Keratinocyte (primary cell): ENCODE measurements at regions not wholly inside any gene's neighbourhood (a gene's known extent, or its start where the extent isn't known, plus 50 kb on each side); places are given as distances from the start of the nearest gene placed in this dataset.

Experiments
- DNase-seq: peaks from one replicate; pipeline ENCODE4 v3.0.0-alpha.2; 2011; ENCODE audit warnings: low read depth, missing footprints, low spot score
- FAIRE-seq: peaks from 2 replicates; lab custom pipeline; 2011; peaks lifted over from hg19 to GRCh38; lab: Jason Lieb, UNC
- H2AFZ ChIP-seq: 2 replicates; pipeline ENCODE4 v1.6.0; 2012; ENCODE audit warnings: low read length, control low read depth, inconsistent platforms; ENCODE audit not compliant: control insufficient read depth
- H3K27ac ChIP-seq: 2 replicates; pipeline ENCODE4 v1.5.1; 2011; ENCODE audit warnings: low read length; ENCODE audit not compliant: control insufficient read depth, insufficient read depth
- H3K27me3 ChIP-seq: 3 replicates; pipeline ENCODE4 v1.6.0; 2011; ENCODE audit warnings: low read length; ENCODE audit not compliant: control insufficient read depth, insufficient read depth; ENCODE audit errors: extremely low read depth
- H3K36me3 ChIP-seq, 2 experiments: 2 replicates in 1 of 2; 3 replicates in 1 of 2; pipeline ENCODE4 v1.5.1; 2011; ENCODE audit warnings: low read length in 2 of 2, mild to moderate bottlenecking in 1 of 2; ENCODE audit not compliant: control insufficient read depth in 2 of 2, insufficient read depth in 2 of 2; ENCODE audit errors: extremely low read depth in 1 of 2
- H3K4me1 ChIP-seq: 3 replicates; pipeline ENCODE4 v1.5.1; 2011; ENCODE audit warnings: low read length; ENCODE audit not compliant: control insufficient read depth, insufficient read depth; ENCODE audit errors: extremely low read depth
- H3K4me2 ChIP-seq: 3 replicates; pipeline ENCODE4 v1.6.0; 2011; ENCODE audit warnings: low read depth, low read length; ENCODE audit not compliant: control insufficient read depth, insufficient read depth; ENCODE audit errors: extremely low read depth
- H3K4me3 ChIP-seq, 3 experiments: fragments of 200-600 bp in 1 of 3; sonication (generic) in 1 of 3; 2 replicates in 2 of 3; 3 replicates in 1 of 3; pipeline ENCODE4 v1.5.1; 2011 to 2016; ENCODE audit warnings: low read length in 3 of 3, mild to moderate bottlenecking in 3 of 3, control low read depth in 2 of 3, inconsistent platforms in 1 of 3, low read depth in 1 of 3, mixed read lengths in 1 of 3, mixed run types in 1 of 3, moderate library complexity in 1 of 3; ENCODE audit not compliant: control insufficient read depth in 2 of 3, insufficient read depth in 2 of 3; ENCODE audit errors: extremely low read depth in 1 of 3
- H3K79me2 ChIP-seq: 2 replicates; pipeline ENCODE4 v1.6.0; 2012; ENCODE audit warnings: low read length; ENCODE audit not compliant: control insufficient read depth, insufficient read depth
- H3K9ac ChIP-seq: 3 replicates; pipeline ENCODE4 v1.6.0; 2011; ENCODE audit warnings: low read length; ENCODE audit not compliant: control insufficient read depth, insufficient read depth; ENCODE audit errors: extremely low read depth
- H3K9me1 ChIP-seq: 3 replicates; pipeline ENCODE4 v1.6.0; 2011; ENCODE audit warnings: low read length; ENCODE audit not compliant: control insufficient read depth, insufficient read depth; ENCODE audit errors: extremely low read depth
- H3K9me3 ChIP-seq: 2 replicates; pipeline ENCODE4 v1.5.1; 2012; ENCODE audit warnings: low read depth, low read length; ENCODE audit not compliant: control insufficient read depth
- H4K20me1 ChIP-seq: 3 replicates; pipeline ENCODE4 v1.6.0; 2011; ENCODE audit warnings: low read length; ENCODE audit not compliant: control insufficient read depth, insufficient read depth; ENCODE audit errors: extremely low read depth
- EZH2 ChIP-seq: IDR thresholded peaks from one replicate; pipeline ENCODE4 v1.6.1; 2012; ENCODE audit warnings: inconsistent platforms, mild to moderate bottlenecking, low read length, moderate library complexity
- dilution Hi-C: fragments of 300-500 bp; cut with MboI; formaldehyde crosslinking; loops from one replicate; pipeline ENCODE4 v1.7.0; 2020; ENCODE audit warnings: low sequenced_read_pairs; ENCODE audit not compliant: extremely low pct_ligation_motif_present
- TF ChIP-seq, protein P1 (sequence below), 3 experiments: IDR thresholded peaks in 1 of 3; conservative IDR thresholded peaks in 1 of 3; optimal IDR thresholded peaks in 1 of 3; 2 replicates in 2 of 3; 3 replicates in 1 of 3; pipeline versions ENCODE3 to v1.5.1; 2011; ENCODE audit warnings: low read length in 3 of 3, mild to moderate bottlenecking in 3 of 3, moderate library complexity in 2 of 3, control low read depth in 1 of 3, inconsistent platforms in 1 of 3; ENCODE audit not compliant: insufficient read depth in 2 of 3; ENCODE audit errors: extremely low read depth in 1 of 3

DNA sequence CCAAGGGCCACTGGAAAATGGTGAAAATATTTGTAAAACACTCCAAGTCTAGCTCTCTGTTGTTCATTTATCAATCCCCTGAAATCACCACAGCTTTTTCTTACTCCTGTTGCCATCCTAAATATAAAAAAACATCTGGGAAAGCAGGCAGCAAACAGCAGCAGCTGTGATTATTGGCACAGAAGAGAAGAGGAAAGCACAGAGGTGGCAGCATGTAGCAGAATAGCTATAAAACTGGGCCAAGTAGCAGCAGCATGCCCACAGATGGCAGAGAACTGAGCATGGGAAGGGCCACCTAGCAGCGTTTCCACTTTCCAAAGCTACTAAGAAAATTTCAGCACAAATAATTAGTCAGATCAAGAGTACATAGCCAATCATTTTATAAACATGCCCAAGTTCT is 307.2 kb downstream of the SLC7A11 start:
- TF ChIP-seq, protein P1, sequence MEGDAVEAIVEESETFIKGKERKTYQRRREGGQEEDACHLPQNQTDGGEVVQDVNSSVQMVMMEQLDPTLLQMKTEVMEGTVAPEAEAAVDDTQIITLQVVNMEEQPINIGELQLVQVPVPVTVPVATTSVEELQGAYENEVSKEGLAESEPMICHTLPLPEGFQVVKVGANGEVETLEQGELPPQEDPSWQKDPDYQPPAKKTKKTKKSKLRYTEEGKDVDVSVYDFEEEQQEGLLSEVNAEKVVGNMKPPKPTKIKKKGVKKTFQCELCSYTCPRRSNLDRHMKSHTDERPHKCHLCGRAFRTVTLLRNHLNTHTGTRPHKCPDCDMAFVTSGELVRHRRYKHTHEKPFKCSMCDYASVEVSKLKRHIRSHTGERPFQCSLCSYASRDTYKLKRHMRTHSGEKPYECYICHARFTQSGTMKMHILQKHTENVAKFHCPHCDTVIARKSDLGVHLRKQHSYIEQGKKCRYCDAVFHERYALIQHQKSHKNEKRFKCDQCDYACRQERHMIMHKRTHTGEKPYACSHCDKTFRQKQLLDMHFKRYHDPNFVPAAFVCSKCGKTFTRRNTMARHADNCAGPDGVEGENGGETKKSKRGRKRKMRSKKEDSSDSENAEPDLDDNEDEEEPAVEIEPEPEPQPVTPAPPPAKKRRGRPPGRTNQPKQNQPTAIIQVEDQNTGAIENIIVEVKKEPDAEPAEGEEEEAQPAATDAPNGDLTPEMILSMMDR (optimal IDR thresholded peaks at IDR 0.05 in 1 of 3, IDR thresholded peaks at IDR 0.05 in 1 of 3, conservative IDR thresholded peaks at IDR 0.05 in 1 of 3; ENCODE audit: extremely low read depth in 1 of 3, insufficient read depth in 2 of 3, low read length in 3 of 3) = no peak
- TF ChIP-seq EZH2 = no peak
- Histone ChIP-seq H2AFZ (peak overlapping the region; percentile 79), H3K4me2 (no peak overlapping the region), H3K9me3 (no peaks in the 10 kb centered on the region), H3K79me2 (no peaks in the 10 kb centered on the region), H4K20me1 (no peaks in the 10 kb centered on the region), H3K27me3 (no peaks in the 10 kb centered on the region), H3K27ac (no peak overlapping the region), H3K9me1 (no peaks in the 10 kb centered on the region), H3K9ac (no peak overlapping the region), H3K4me3 (no peak overlapping the region), H3K4me1 (no peaks in the 10 kb centered on the region), H3K36me3 (no peaks in the 10 kb centered on the region)
- DNase-seq (no peak), FAIRE-seq (peak; percentile 26)
- dilution Hi-C loops = no loop called here

DNA sequence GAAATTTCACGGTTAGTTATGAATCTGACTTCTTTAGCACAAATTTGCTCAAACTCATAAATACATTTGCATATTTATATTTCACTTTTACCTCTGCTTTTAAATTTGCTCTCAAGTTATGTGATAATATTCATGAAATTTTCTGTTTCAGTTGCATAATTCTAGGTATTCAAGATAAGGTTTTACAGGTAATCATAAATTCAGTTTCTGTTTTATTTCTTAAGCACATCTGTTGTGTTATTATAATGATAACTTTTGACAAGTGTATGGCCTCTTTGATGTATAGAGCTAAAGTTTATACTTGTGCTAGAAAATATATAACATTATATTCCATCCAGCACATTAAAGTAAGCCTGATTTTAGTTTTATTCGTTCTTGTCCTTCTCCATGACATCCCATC is 308.1 kb downstream of the SLC7A11 start:
- no peak overlapping the region for H3K9ac ChIP-seq
- no peak overlapping the region for H3K27ac ChIP-seq
- H3K9me1 ChIP-seq = no peaks in the 10 kb centered on the region
- TF ChIP-seq EZH2 = no peak
- TF ChIP-seq, protein P1 (optimal IDR thresholded peaks at IDR 0.05 in 1 of 3, IDR thresholded peaks at IDR 0.05 in 1 of 3, conservative IDR thresholded peaks at IDR 0.05 in 1 of 3; ENCODE audit: extremely low read depth in 1 of 3, insufficient read depth in 2 of 3, low read length in 3 of 3) = no peak
- no peaks in the 10 kb centered on the region for H3K27me3 ChIP-seq
- H4K20me1 ChIP-seq = no peaks in the 10 kb centered on the region
- H3K4me2 ChIP-seq = no peak overlapping the region
- FAIRE-seq (no peak), DNase-seq (no peak)
- dilution Hi-C loops = no loop called here
- no peaks in the 10 kb centered on the region for H3K36me3 ChIP-seq
- no peak overlapping the region for H3K4me3 ChIP-seq
- H3K9me3 ChIP-seq = no peaks in the 10 kb centered on the region
- no peaks in the 10 kb centered on the region for H3K4me1 ChIP-seq
- no peaks in the 10 kb centered on the region for H3K79me2 ChIP-seq
- no peak overlapping the region for H2AFZ ChIP-seq
